G401.6 (cell line): ENCODE measurements at regions not wholly inside any gene's neighbourhood (a gene's known extent, or its start where the extent isn't known, plus 50 kb on each side); places are given as distances from the start of the nearest gene placed in this dataset.

ENCODE experiments used
- FAIRE-seq: peaks from 2 replicates; lab custom pipeline; 2012; peaks lifted over from hg19 to GRCh38; lab: Jason Lieb, UNC

- FAIRE-seq, result no peak
Measured at GRCh38 chr2:4255491-4255890, 552.1 kb downstream of the DCDC2C start.

GRCh38 chr2:4256351-4256750 lies 553.0 kb downstream of the DCDC2C start:
- FAIRE-seq, result no peak

- FAIRE-seq, result no peak
Measured at GRCh38 chr2:4258563-4258962, 555.2 kb downstream of the DCDC2C start.

- FAIRE-seq, result no peak
Measured at GRCh38 chr2:4265936-4266335, 562.6 kb downstream of the DCDC2C start.

- FAIRE-seq, result no peak
Measured at GRCh38 chr2:4269885-4270284, 566.5 kb downstream of the DCDC2C start.

- FAIRE-seq, result no peak
Measured at GRCh38 chr2:4272261-4272858, 569.0 kb downstream of the DCDC2C start.

- FAIRE-seq, result no peak
Measured at GRCh38 chr2:4278392-4278791, 575.0 kb downstream of the DCDC2C start.

- no peak for FAIRE-seq
Measured at GRCh38 chr2:4279431-4279830, 576.1 kb downstream of the DCDC2C start.

GRCh38 chr2:4291430-4291829 lies 588.1 kb downstream of the DCDC2C start:
- FAIRE-seq, result no peak

- no peak for FAIRE-seq
Measured at GRCh38 chr2:4295680-4296079, 592.3 kb downstream of the DCDC2C start.

- no peak for FAIRE-seq
Measured at GRCh38 chr2:4300616-4301015, 597.2 kb downstream of the DCDC2C start.

- no peak for FAIRE-seq
Measured at GRCh38 chr2:4324531-4324930, 621.2 kb downstream of the DCDC2C start.

GRCh38 chr2:4336864-4337263 lies 633.5 kb downstream of the DCDC2C start:
- FAIRE-seq, result no peak

GRCh38 chr2:4338345-4338744 lies 635.0 kb downstream of the DCDC2C start:
- FAIRE-seq, result no peak

- no peak for FAIRE-seq
Measured at GRCh38 chr2:4340536-4340935, 637.2 kb downstream of the DCDC2C start.

- no peak for FAIRE-seq
Measured at GRCh38 chr2:4346628-4347027, 643.3 kb downstream of the DCDC2C start.

GRCh38 chr2:4353668-4354067 lies 650.3 kb downstream of the DCDC2C start:
- no peak for FAIRE-seq

- no peak for FAIRE-seq
Measured at GRCh38 chr2:4354164-4354563, 650.8 kb downstream of the DCDC2C start.

- no peak for FAIRE-seq
Measured at GRCh38 chr2:4354678-4355077, 651.3 kb downstream of the DCDC2C start.

GRCh38 chr2:4356109-4356508 lies 652.7 kb downstream of the DCDC2C start:
- no peak for FAIRE-seq

- FAIRE-seq, result no peak
Measured at GRCh38 chr2:4356541-4356940, 653.2 kb downstream of the DCDC2C start.

- FAIRE-seq, result no peak
Measured at GRCh38 chr2:4357121-4357520, 653.7 kb downstream of the DCDC2C start.

- no peak for FAIRE-seq
Measured at GRCh38 chr2:4358837-4359236, 655.5 kb downstream of the DCDC2C start.

- no peak for FAIRE-seq
Measured at GRCh38 chr2:4368907-4369306, 665.5 kb downstream of the DCDC2C start.

- FAIRE-seq, result no peak
Measured at GRCh38 chr2:4369826-4370419, 666.5 kb downstream of the DCDC2C start.
